Stimulated activated CD8-positive, alpha-beta memory T cell treated with anti-CD3 and anti-CD28 coated beads, Interleukin-4, amount 100 ng/mL, for 1 hour (primary cell): ENCODE measurements at regions not wholly inside any gene's neighbourhood (a gene's known extent, or its start where the extent isn't known, plus 50 kb on each side); places are given as distances from the start of the nearest gene placed in this dataset.

ENCODE experiments used
- DNase-seq, 2 donors: peaks; one replicate each; pipeline ENCODE4 v3.0.0-alpha.2; 2020; ENCODE audit warnings: low read depth in 2 of 2, low spot score in 1 of 2

GRCh38 chr12:66848967-66849366 lies 170.1 kb upstream of the GRIP1 start:
- DNase-seq = no peak

- DNase-seq = no peak
These were observed 172.3 kb upstream of the GRIP1 start for GRCh38 chr12:66851134-66851533.

- DNase-seq = no peak
These were observed 173.2 kb upstream of the GRIP1 start for GRCh38 chr12:66852091-66852490.

- DNase-seq = no peak
These were observed 173.9 kb upstream of the GRIP1 start for GRCh38 chr12:66852765-66853164.

GRCh38 chr12:66859751-66860440 lies 181.0 kb upstream of the GRIP1 start:
- no peak for DNase-seq

DNA sequence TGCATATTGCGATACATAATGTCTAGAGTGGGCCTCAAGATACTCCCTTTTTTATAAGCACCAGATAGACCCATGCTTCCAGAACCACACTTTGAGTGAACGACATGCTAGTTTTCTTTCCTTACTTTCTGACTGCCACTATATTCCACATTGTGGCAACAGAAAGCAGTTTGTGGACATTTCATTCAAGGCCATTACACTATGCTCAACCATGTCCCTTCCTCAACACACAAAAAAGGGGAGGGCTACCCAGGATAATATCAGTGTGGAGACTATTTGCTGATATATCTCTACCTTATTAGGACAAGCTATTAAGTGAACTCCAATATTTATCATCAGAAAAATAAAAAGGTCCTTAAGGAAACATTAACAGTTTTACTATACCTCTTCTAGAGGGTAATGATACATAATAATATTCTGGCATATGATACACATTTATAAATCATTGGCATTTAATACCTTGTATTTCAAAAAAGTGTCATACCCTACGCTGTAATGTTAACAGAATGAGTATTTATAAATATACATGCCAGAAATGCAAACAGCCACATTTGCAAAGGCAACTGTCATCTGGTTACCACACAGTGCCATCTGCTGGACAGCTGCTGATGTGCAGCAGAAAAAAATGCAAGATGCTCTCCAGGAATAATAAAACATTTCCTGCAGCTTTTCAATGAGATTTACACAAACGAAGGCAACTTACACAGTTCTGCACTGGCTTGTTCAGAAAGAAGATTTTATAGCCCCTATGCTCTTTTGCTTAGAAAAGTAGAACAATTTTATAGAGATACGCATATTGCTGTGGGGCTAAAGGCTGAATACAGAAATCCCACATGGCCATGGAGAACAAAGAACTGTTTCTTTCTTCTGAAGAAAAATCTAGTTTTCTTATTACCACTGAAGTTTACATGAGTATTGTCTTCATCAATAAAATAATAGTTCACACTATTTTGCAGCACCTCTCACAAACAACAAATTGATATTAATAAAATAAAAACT lies 182.2 kb upstream of the GRIP1 start:
- DNase-seq = peak; percentile 3 to 43

DNA sequence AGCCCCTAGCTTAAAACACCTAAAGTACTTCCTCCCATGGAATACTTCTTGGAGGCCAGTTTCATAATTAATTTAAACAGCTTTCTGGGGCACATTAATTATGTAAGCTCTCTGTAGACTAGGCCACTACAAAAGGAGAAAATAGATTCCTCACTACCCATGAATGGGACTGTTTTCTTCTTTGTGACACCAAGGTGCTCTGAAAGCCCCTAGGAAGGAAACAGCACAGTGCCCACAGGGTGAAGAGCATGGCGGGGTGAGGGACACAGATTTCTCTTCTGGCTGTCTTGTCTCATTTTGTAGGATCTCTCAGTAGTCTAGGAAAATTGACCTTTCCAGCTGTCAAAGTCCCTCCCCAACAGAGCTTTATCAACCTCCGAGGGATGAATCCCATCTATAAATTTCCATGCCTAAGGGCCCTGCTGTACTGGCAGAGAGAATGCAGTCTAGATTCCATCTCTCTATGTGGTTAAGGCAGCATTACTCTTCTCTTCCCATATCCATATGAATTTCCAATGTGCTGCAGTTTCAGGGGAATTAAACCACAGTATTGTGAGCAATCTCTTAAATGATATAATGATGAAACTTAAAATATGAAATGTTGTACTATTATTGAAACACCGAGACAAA lies 183.6 kb upstream of the GRIP1 start:
- no peak for DNase-seq

GRCh38 chr12:66863276-66863675 lies 184.4 kb upstream of the GRIP1 start:
- DNase-seq = no peak

- no peak for DNase-seq
These were observed 199.0 kb upstream of the GRIP1 start for GRCh38 chr12:66877925-66878324.

GRCh38 chr12:66879409-66879808 lies 200.5 kb upstream of the GRIP1 start:
- DNase-seq = no peak

DNA sequence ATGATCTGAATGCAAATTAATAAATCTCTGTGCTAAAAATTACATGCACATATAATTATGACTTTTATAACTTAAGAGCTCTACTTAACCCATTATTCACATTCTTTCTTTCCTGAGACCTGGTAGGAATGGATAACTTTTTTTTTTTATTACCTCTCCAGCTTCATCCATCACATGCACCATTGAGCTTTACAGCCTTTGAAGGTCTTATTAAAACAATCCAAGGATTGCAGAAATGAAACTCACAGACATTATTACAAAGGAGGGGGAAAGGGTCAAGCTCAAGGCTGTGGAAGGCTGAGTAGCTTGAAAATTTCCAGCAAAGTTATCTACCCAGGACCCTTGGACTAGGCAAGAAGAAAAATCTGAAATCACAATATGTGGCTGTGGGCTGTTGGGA lies 202.5 kb upstream of the GRIP1 start:
- DNase-seq = no peak

DNA sequence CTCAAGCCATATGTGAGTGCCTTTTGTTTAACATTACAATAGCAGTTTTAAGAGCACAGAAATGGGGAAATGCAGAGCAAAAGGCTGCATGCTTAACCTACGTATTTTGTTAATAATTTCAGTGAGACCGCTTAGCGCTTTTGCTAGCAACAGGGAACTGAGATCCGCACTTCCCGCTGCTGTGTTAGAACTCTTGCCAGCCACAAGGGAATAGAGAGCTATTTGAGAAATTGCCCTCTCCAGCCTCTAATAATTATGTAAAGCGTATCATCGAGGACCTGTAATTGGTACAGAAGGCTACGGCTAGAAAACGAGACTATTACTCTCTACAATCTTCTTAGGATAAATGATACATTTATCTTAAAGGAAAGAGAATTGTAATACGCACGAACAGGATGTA lies 205.2 kb upstream of the GRIP1 start:
- DNase-seq = no peak

DNA sequence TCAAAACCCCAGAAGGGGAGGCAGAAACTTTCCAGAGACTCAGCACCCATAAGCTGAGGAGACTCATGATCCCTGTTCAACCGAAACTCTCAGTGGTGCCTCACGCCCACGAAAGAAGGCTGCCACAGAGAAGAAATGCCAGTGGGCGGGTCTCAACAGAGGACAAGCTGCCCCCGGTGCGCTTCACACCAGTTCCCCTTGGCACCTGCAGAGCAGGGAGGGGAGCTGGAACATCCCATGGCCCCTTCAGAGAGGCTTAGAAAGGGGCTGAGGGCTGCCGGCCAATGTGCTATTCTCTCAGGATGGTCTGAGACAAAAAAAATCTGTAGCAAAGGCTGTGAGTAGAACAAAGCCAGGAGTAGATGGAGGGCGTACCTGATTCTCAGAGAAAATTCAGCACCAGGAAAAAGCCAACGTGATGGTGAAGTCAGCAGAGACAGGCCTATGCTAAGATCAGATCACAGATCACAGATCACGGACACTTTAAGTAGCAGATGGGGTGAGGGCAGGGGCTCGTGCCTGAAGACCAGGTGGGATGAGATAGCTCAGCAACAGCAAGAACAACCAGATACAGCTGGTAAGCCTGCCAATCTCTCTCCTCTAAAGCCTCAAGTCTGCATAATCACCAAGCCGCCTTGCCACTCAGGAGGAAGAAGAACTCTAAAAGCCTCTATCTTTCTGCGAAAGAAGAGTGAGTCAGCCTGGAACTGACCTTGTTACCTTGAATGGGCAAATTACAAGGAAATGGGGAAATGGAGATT lies 206.4 kb upstream of the GRIP1 start:
- no peak for DNase-seq

- no peak for DNase-seq
These were observed 217.9 kb upstream of the GRIP1 start for GRCh38 chr12:66896797-66897196.

- DNase-seq = no peak
These were observed 220.0 kb upstream of the GRIP1 start for GRCh38 chr12:66898700-66899469.

DNA sequence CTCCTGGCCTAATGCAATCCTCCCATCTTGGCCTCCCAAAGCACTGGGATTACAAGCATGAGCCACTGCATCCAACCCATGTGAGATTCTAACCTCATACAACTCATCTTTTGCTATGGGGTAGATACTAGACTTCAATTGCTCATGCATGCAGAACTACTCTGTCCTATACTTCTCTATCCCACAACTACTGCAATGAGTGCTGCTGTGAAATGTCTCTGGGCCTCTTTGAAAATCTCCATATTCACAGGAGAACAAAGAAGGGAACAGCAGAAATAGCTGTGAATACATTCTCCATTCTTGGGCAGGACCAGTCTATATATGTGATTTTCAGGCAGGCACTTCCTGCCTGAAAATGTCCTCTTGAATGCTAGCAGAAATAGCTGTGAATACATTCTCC lies 220.7 kb upstream of the GRIP1 start:
- no peak for DNase-seq

- DNase-seq = no peak
These were observed 221.7 kb upstream of the GRIP1 start for GRCh38 chr12:66900616-66901015.

- no peak for DNase-seq
These were observed 222.5 kb upstream of the GRIP1 start for GRCh38 chr12:66901138-66901932.

DNA sequence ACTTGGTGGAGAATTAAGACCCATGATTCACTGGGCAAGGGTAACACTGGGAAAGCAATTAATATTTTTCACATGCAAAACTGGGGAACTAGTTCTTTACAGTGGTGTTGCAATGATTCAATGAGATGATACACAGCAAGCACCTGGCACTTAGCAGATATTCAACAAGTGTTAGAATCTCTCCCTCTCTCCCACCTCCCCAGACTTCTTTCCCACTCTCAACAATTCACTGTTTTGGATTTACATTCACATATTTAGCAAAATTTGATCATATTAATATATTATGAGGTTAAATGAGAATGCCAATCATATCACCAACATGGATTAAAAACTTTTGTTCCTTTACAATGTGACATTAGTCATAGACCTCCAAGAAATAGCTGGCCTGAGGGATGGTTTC lies 223.1 kb upstream of the GRIP1 start:
- no peak for DNase-seq
